Gastrocnemius medialis (tissue), 4 donors: ENCODE measurements at regions not wholly inside any gene's neighbourhood (a gene's known extent, or its start where the extent isn't known, plus 50 kb on each side); places are given as distances from the start of the nearest gene placed in this dataset.

ENCODE experiments used
- CTCF ChIP-seq, 5 experiments: fragments of 450-650 bp in 3 of 5; fragments of 200-600 bp in 2 of 5; sonication (generic) in 2 of 5; IDR thresholded peaks in 4 of 5; conservative IDR thresholded peaks in 1 of 5; 1 replicate in 4 of 5; 2 replicates in 1 of 5; pipeline ENCODE4 v1.5.1; 2016 to 2019; ENCODE audit warnings: antibody characterized with exemption in 5 of 5, mild to moderate bottlenecking in 3 of 5, moderate library complexity in 3 of 5
- POLR2A ChIP-seq, 2 donors: fragments of 450-650 bp; IDR thresholded peaks; one replicate each; pipeline ENCODE4 v1.6.1; 2017; ENCODE audit warnings: antibody characterized with exemption in 2 of 2, mild to moderate bottlenecking in 2 of 2, moderate library complexity in 2 of 2

GRCh38 chr10:29917311-29917710, 142.1 kb downstream of the JCAD start:
- TF ChIP-seq CTCF (IDR thresholded peaks at IDR 0.05 in 4 of 5, conservative IDR thresholded peaks at IDR 0.05 in 1 of 5) (no peak), POLR2A (IDR thresholded peaks at IDR 0.05) (no peak)
